Brain microvascular endothelial cell (primary cell): ENCODE measurements at regions not wholly inside any gene's neighbourhood (a gene's known extent, or its start where the extent isn't known, plus 50 kb on each side); places are given as distances from the start of the nearest gene placed in this dataset.

ENCODE experiments used
- DNase-seq: peaks from one replicate; pipeline ENCODE4 v3.0.0-alpha.2; 2020
- H3K27ac ChIP-seq: fragments of 250-450 bp; sonication (Bioruptor Pico); 2 replicates; pipeline ENCODE4 v1.5.1; 2020; ENCODE audit warnings: mild to moderate bottlenecking, moderate library complexity
- H3K27me3 ChIP-seq: fragments of 250-450 bp; sonication (Bioruptor Pico); replicated peaks from 2 replicates; pipeline ENCODE4 v1.5.1; 2020; ENCODE audit warnings: mild to moderate bottlenecking
- H3K36me3 ChIP-seq: fragments of 250-450 bp; sonication (Bioruptor Pico); replicated peaks from 2 replicates; pipeline ENCODE4 v1.5.1; 2020; ENCODE audit warnings: mild to moderate bottlenecking
- H3K4me3 ChIP-seq: 2 replicates; pipeline ENCODE4 v1.5.1; 2011; ENCODE audit warnings: low read depth, mild to moderate bottlenecking, control low read depth, low read length, moderate library complexity
- CTCF ChIP-seq: IDR thresholded peaks from 2 replicates; pipeline ENCODE4 v1.5.1; 2011; ENCODE audit warnings: low read depth, mild to moderate bottlenecking, moderate library complexity, low read length, control low read depth, inconsistent platforms; ENCODE audit errors: missing control alignments
- in situ Hi-C: cut with HindIII; loops from 2 replicates; pipeline ENCODE4 v1.10.0; 2017; ENCODE audit warnings: low sequenced_read_pairs, low pct_ligation_motif_present

- in situ Hi-C loops: no loop called here
- H3K27me3 ChIP-seq: no peaks in the 10 kb centered on the region
- DNase-seq: peak; percentile 41
- H3K27ac ChIP-seq: peak overlapping the region; percentile 23
- TF ChIP-seq CTCF: no peak
- no peak overlapping the region for H3K4me3 ChIP-seq
- H3K36me3 ChIP-seq: no peaks in the 10 kb centered on the region
These were observed 1315.4 kb downstream of the PCDH9 start for GRCh38 chr13:65914716-65915115.

- H3K27me3 ChIP-seq: no peaks in the 10 kb centered on the region
- in situ Hi-C loops: no loop called here
- TF ChIP-seq CTCF: no peak
- no peaks in the 10 kb centered on the region for H3K36me3 ChIP-seq
- H3K27ac ChIP-seq: peak overlapping the region; percentile 67
- H3K4me3 ChIP-seq: no peak overlapping the region
- DNase-seq: peak; percentile 69
These were observed 1317.0 kb downstream of the PCDH9 start for GRCh38 chr13:65913173-65913572.

GRCh38 chr13:65912516-65912915 is 1317.6 kb downstream of the PCDH9 start:
- no peak for DNase-seq
- H3K36me3 ChIP-seq: no peaks in the 10 kb centered on the region
- H3K27me3 ChIP-seq: no peaks in the 10 kb centered on the region
- in situ Hi-C loops: no loop called here
- H3K4me3 ChIP-seq: no peak overlapping the region
- no peak for TF ChIP-seq CTCF
- peak overlapping the region; percentile 67 for H3K27ac ChIP-seq

- Histone ChIP-seq H3K27ac (no peak overlapping the region), H3K36me3 (no peaks in the 10 kb centered on the region), H3K27me3 (no peaks in the 10 kb centered on the region), H3K4me3 (no peak overlapping the region)
- no peak for DNase-seq
- TF ChIP-seq CTCF: no peak
- in situ Hi-C loops: no loop called here
These were observed 1318.5 kb downstream of the PCDH9 start for GRCh38 chr13:65911546-65912193.

- Histone ChIP-seq H3K27me3 (no peaks in the 10 kb centered on the region), H3K36me3 (no peaks in the 10 kb centered on the region), H3K27ac (no peak overlapping the region), H3K4me3 (no peak overlapping the region)
- in situ Hi-C loops: no loop called here
- no peak for TF ChIP-seq CTCF
- no peak for DNase-seq
These were observed 1320.6 kb downstream of the PCDH9 start for GRCh38 chr13:65909501-65909900.

GRCh38 chr13:65907666-65908525 is 1322.2 kb downstream of the PCDH9 start:
- in situ Hi-C loops: no loop called here
- DNase-seq: peak; percentile 66
- Histone ChIP-seq H3K27me3 (no peaks in the 10 kb centered on the region), H3K27ac (peak overlapping the region; percentile 62), H3K4me3 (no peak overlapping the region), H3K36me3 (no peaks in the 10 kb centered on the region)
- no peak for TF ChIP-seq CTCF
